ENCODE measurements at regions not wholly inside any gene's neighbourhood (a gene's known extent, or its start where the extent isn't known, plus 50 kb on each side); places are given as distances from the start of the nearest gene placed in this dataset.

DNA sequence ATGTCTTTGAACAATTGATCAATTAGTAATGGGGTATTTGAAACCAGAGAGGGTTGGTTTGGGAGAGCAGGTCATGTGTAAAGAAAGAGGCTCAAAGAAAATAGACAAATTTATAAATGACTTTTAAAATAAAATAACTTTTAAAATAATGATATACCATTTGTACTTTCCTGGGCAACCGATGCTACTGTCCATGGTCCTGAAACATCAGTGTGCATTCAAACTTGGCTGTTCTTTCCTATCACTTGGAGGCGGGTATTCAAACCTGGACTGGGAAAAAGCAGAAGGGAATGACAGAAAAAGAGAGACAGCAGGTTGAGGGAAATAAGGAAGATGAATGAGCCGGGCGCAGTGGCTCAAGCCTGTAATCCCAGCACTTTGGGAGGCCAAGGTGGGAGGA, 1446.4 kb upstream of the WWC1 start:
- H3K9me3 ChIP-seq: no peaks in the 10 kb centered on the region
- no peak for ATAC-seq

DNA sequence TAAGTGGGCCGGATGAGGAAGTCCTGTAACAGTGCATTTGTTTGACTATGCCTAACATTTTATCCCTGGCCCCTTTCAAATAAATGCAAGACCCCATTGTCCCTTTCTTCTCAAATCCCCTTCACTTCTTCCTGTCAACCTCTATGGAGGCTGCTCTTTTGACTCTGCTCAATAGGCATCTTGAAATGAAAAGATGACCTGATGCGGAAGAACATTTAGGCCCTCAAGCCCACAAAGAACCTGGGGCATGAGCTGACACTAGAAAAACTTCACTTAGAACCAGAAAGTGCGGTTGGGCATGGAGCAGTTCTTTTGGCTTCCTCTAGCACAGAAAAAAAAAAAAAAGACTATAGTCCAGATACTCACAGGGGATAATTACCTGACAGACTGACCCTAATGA, 1434.7 kb upstream of the WWC1 start:
- intact Hi-C loops (cut with DNase I): no loop called here
- TF ChIP-seq, protein P1, sequence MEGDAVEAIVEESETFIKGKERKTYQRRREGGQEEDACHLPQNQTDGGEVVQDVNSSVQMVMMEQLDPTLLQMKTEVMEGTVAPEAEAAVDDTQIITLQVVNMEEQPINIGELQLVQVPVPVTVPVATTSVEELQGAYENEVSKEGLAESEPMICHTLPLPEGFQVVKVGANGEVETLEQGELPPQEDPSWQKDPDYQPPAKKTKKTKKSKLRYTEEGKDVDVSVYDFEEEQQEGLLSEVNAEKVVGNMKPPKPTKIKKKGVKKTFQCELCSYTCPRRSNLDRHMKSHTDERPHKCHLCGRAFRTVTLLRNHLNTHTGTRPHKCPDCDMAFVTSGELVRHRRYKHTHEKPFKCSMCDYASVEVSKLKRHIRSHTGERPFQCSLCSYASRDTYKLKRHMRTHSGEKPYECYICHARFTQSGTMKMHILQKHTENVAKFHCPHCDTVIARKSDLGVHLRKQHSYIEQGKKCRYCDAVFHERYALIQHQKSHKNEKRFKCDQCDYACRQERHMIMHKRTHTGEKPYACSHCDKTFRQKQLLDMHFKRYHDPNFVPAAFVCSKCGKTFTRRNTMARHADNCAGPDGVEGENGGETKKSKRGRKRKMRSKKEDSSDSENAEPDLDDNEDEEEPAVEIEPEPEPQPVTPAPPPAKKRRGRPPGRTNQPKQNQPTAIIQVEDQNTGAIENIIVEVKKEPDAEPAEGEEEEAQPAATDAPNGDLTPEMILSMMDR (IDR thresholded peaks at IDR 0.05): no peak
- ATAC-seq: no peak

More for the DNA sequence above, 1446.4 kb upstream of the WWC1 start:
- Histone ChIP-seq H3K27ac (no peak overlapping the region), H3K4me1 (no peaks in the 10 kb centered on the region), H3K27me3 (no peaks in the 10 kb centered on the region), H3K36me3 (no peaks in the 10 kb centered on the region), H3K4me3 (no peak overlapping the region)
- intact Hi-C loops (cut with DNase I): no loop called here
- TF ChIP-seq, protein P1 (IDR thresholded peaks at IDR 0.05): no peak
- no peak for DNase-seq

GRCh38 chr5:166860426-166860825, 1431.0 kb upstream of the WWC1 start:
- Histone ChIP-seq H3K27me3 (no peaks in the 10 kb centered on the region), H3K27ac (no peak overlapping the region), H3K9me3 (no peaks in the 10 kb centered on the region), H3K4me3 (no peak overlapping the region), H3K36me3 (no peaks in the 10 kb centered on the region), H3K4me1 (no peaks in the 10 kb centered on the region)
- ATAC-seq (no peak), DNase-seq (no peak)
- intact Hi-C loops (cut with DNase I): no loop called here
- TF ChIP-seq, protein P1 (IDR thresholded peaks at IDR 0.05): no peak

More for the DNA sequence above, 1434.7 kb upstream of the WWC1 start:
- Histone ChIP-seq H3K4me1 (no peaks in the 10 kb centered on the region), H3K27me3 (no peaks in the 10 kb centered on the region), H3K4me3 (no peak overlapping the region), H3K9me3 (no peaks in the 10 kb centered on the region), H3K36me3 (no peaks in the 10 kb centered on the region), H3K27ac (no peak overlapping the region)
- DNase-seq: no peak

- Histone ChIP-seq H3K4me1 (no peaks in the 10 kb centered on the region), H3K9me3 (no peaks in the 10 kb centered on the region), H3K27me3 (no peaks in the 10 kb centered on the region), H3K27ac (no peak overlapping the region), H3K36me3 (no peaks in the 10 kb centered on the region), H3K4me3 (no peak overlapping the region)
- TF ChIP-seq, protein P1 (IDR thresholded peaks at IDR 0.05): no peak
- ATAC-seq (no peak), DNase-seq (no peak)
- intact Hi-C loops (cut with DNase I): no loop called here
Observed at GRCh38 chr5:166862581-166862980, 1428.9 kb upstream of the WWC1 start.

GRCh38 chr5:166865206-166865605, 1426.2 kb upstream of the WWC1 start:
- intact Hi-C loops (cut with DNase I): no loop called here
- no peak overlapping the region for H3K27ac ChIP-seq
- TF ChIP-seq, protein P1 (IDR thresholded peaks at IDR 0.05): no peak
- no peak overlapping the region for H3K4me3 ChIP-seq
- no peaks in the 10 kb centered on the region for H3K9me3 ChIP-seq
- ATAC-seq (no peak), DNase-seq (no peak)
- H3K36me3 ChIP-seq: no peaks in the 10 kb centered on the region
- no peaks in the 10 kb centered on the region for H3K27me3 ChIP-seq
- H3K4me1 ChIP-seq: no peaks in the 10 kb centered on the region

- no peaks in the 10 kb centered on the region for H3K9me3 ChIP-seq
- TF ChIP-seq, protein P1 (IDR thresholded peaks at IDR 0.05): no peak
- H3K4me1 ChIP-seq: no peaks in the 10 kb centered on the region
- intact Hi-C loops (cut with DNase I): no loop called here
- ATAC-seq (no peak), DNase-seq (no peak)
- H3K27me3 ChIP-seq: no peaks in the 10 kb centered on the region
- no peaks in the 10 kb centered on the region for H3K36me3 ChIP-seq
- no peak overlapping the region for H3K27ac ChIP-seq
- no peak overlapping the region for H3K4me3 ChIP-seq
Observed at GRCh38 chr5:166880456-166880855, 1411.0 kb upstream of the WWC1 start.

All from upper lobe of right lung (tissue), 1 donor.